ENCODE measurements at regions not wholly inside any gene's neighbourhood (a gene's known extent, or its start where the extent isn't known, plus 50 kb on each side); places are given as distances from the start of the nearest gene placed in this dataset.

- TF ChIP-seq CTCF (IDR thresholded peaks at IDR 0.05) (no peak), EP300 (IDR thresholded peaks at IDR 0.05) (no peak)
These were observed 554.0 kb upstream of the SPRY2 start for GRCh38 chr13:80894917-80895316.

All from sigmoid colon (tissue), 4 donors.